HCT116 (cell line): ENCODE measurements at regions not wholly inside any gene's neighbourhood (a gene's known extent, or its start where the extent isn't known, plus 50 kb on each side); places are given as distances from the start of the nearest gene placed in this dataset.

Source experiments
- ATAC-seq: fragments of 200-7000 bp; cut with Tn5 transposase; 2 replicates; pipeline ENCODE4 v1.9.1; 2020; ENCODE audit warnings: mild to moderate bottlenecking, moderate library complexity
- BruUV-seq: library from RNA; stranded (reverse); fragments of 400-500 nt; replicated peaks from 2 replicates; lab custom pipeline; 2021; lab: Mats Ljungman, UMichigan
- CTCF ChIA-PET: fragments of 300-600 bp; sonication (Branson Sonifier 250); formaldehyde crosslinking; loops from one replicate; lab custom pipeline; 2021; ENCODE audit warnings: antibody characterized with exemption; lab: Charles Lee
- POLR2A ChIA-PET: fragments of 300-600, 350-600 bp; sonication (Branson Sonifier 250); formaldehyde crosslinking; loops from one replicate; lab custom pipeline; 2021; ENCODE audit warnings: antibody characterized with exemption; lab: Charles Lee
- RAD21 ChIA-PET, 2 experiments: fragments of 300-600 bp; sonication (Branson Sonifier 250); formaldehyde crosslinking; loops; one replicate each; lab custom pipeline; 2023; ENCODE audit warnings: low total read pairs in 2 of 2; ENCODE audit not compliant: uncharacterized antibody in 2 of 2, unreplicated experiment in 2 of 2, low non-redundant PET in 1 of 2; lab: Charles Lee
- DNase-seq: peaks from one replicate; pipeline ENCODE4 v3.0.0-alpha.2; 2010; ENCODE audit warnings: low read depth, low spot score
- H2AFZ ChIP-seq: fragments of 200-600 bp; shearing (Covaris generic), sonication (generic); 2 replicates; pipeline ENCODE4 v1.6.1; 2017; ENCODE audit warnings: low read depth, mixed run types, mixed read lengths, antibody characterized with exemption, low read length; ENCODE audit not compliant: poor library complexity, severe bottlenecking
- H3K27ac ChIP-seq: 2 replicates; pipeline ENCODE4 v1.5.1; 2012; ENCODE audit warnings: low read depth, low read length
- H3K27me3 ChIP-seq: fragments of 200-600 bp; sonication (generic); 2 replicates; pipeline ENCODE4 v1.6.1; 2016; ENCODE audit warnings: mixed run types, low read length, mixed read lengths; ENCODE audit not compliant: insufficient read depth
- H3K36me3 ChIP-seq, 2 experiments: fragments of 200-500 bp in 1 of 2; fragments of 200-600 bp in 1 of 2; sonication (Bioruptor generic) in 1 of 2; sonication (generic) in 1 of 2; 2 replicates each; pipeline versions ENCODE4 v1.5.1 to v1.6.1; 2014 to 2016; ENCODE audit warnings: low read length in 2 of 2, inconsistent platforms in 1 of 2, mixed read lengths in 1 of 2, mixed run types in 1 of 2; ENCODE audit not compliant: insufficient read depth in 2 of 2, control insufficient read depth in 1 of 2
- H3K4me1 ChIP-seq, 2 experiments: fragments of 200-600 bp in 1 of 2; sonication (generic) in 1 of 2; 2 replicates each; pipeline versions ENCODE4 v1.5.1 to v1.6.1; 2012 to 2017; ENCODE audit warnings: low read length in 2 of 2, inconsistent platforms in 1 of 2, mild to moderate bottlenecking in 1 of 2, mixed read lengths in 1 of 2, mixed run types in 1 of 2, moderate library complexity in 1 of 2; ENCODE audit not compliant: insufficient read depth in 2 of 2, control insufficient read depth in 1 of 2
- H3K4me2 ChIP-seq: fragments of 200-600 bp; sonication (generic); 2 replicates; pipeline ENCODE4 v1.6.1; 2017; ENCODE audit warnings: mixed run types, low read length, mixed read lengths
- H3K4me3 ChIP-seq, 2 experiments: fragments of 200-600 bp in 1 of 2; sonication (generic) in 1 of 2; replicated peaks in 1 of 2; 2 replicates each; pipeline ENCODE4 v1.5.1; 2011 to 2016; ENCODE audit warnings: low read length in 2 of 2, control low read depth in 1 of 2, low read depth in 1 of 2, mild to moderate bottlenecking in 1 of 2, mixed read lengths in 1 of 2, mixed run types in 1 of 2
- H3K79me2 ChIP-seq: fragments of 200-600 bp; sonication (generic); 2 replicates; pipeline ENCODE4 v1.6.1; 2017; ENCODE audit warnings: mild to moderate bottlenecking, mixed run types, low read length, moderate library complexity, mixed read lengths; ENCODE audit not compliant: insufficient read depth
- H3K9ac ChIP-seq: fragments of 200-600 bp; sonication (generic); 2 replicates; pipeline ENCODE4 v1.6.1; 2016; ENCODE audit warnings: low read length, mixed read lengths
- H3K9me2 ChIP-seq: fragments of 200-600 bp; sonication (generic), shearing (Covaris generic); 2 replicates; pipeline ENCODE4 v1.6.1; 2017; ENCODE audit warnings: mixed run types, mild to moderate bottlenecking, moderate library complexity; ENCODE audit not compliant: insufficient read depth
- H3K9me3 ChIP-seq, 2 experiments: fragments of 200-500 bp in 1 of 2; fragments of 200-600 bp in 1 of 2; sonication (Bioruptor generic) in 1 of 2; sonication (generic) in 1 of 2; 2 replicates each; pipeline ENCODE4 v1.6.1; 2014 to 2017; ENCODE audit warnings: low read length in 2 of 2, mixed read lengths in 2 of 2, inconsistent platforms in 1 of 2, low read depth in 1 of 2, mild to moderate bottlenecking in 1 of 2, mixed run types in 1 of 2, moderate library complexity in 1 of 2; ENCODE audit not compliant: control insufficient read depth in 1 of 2, insufficient read depth in 1 of 2
- H4K20me1 ChIP-seq: fragments of 200-600 bp; sonication (generic), shearing (Covaris generic); 2 replicates; pipeline ENCODE4 v1.6.1; 2017; ENCODE audit warnings: mixed run types, mild to moderate bottlenecking, moderate library complexity; ENCODE audit not compliant: insufficient read depth
- ATF3 ChIP-seq: IDR thresholded peaks from 2 replicates; pipeline ENCODE4 v1.6.1; 2012
- CEBPB ChIP-seq: IDR thresholded peaks from 2 replicates; pipeline ENCODE4 v1.6.1; 2012; ENCODE audit warnings: low read depth
- EGR1 ChIP-seq: IDR thresholded peaks from 2 replicates; pipeline ENCODE4 v1.6.1; 2012; ENCODE audit warnings: low read depth
- ELF1 ChIP-seq: IDR thresholded peaks from 2 replicates; pipeline ENCODE4 v1.6.1; 2012; ENCODE audit warnings: low read depth, borderline replicate concordance
- EZH2phosphoT487 ChIP-seq: fragments of 200-600 bp; IDR thresholded peaks from 2 replicates; pipeline ENCODE4 v1.6.1; 2018; ENCODE audit warnings: antibody characterized with exemption, borderline replicate concordance
- JUND ChIP-seq: IDR thresholded peaks from 2 replicates; pipeline ENCODE4 v1.6.1; 2012
- POLR2AphosphoS5 ChIP-seq: IDR thresholded peaks from 2 replicates; pipeline ENCODE4 v1.6.1; 2011; ENCODE audit warnings: mild to moderate bottlenecking, low read depth, low read length, moderate library complexity
- RAD21 ChIP-seq: IDR thresholded peaks from 2 replicates; pipeline ENCODE4 v1.6.1; 2012; ENCODE audit warnings: low read depth, mild to moderate bottlenecking
- REST ChIP-seq: IDR thresholded peaks from 2 replicates; pipeline ENCODE4 v1.6.1; 2012; ENCODE audit warnings: low read depth
- SIN3A ChIP-seq: IDR thresholded peaks from 2 replicates; pipeline ENCODE4 v1.6.1; 2012; ENCODE audit warnings: low read depth
- SRF ChIP-seq: IDR thresholded peaks from 2 replicates; pipeline ENCODE4 v1.6.1; 2012; ENCODE audit warnings: low read depth
- TCF7L2 ChIP-seq: IDR thresholded peaks from 2 replicates; pipeline ENCODE4 v1.7.0; 2011; ENCODE audit warnings: borderline replicate concordance, inconsistent platforms; ENCODE audit not compliant: insufficient read depth, insufficient read length; ENCODE audit errors: extremely low read depth
- ZBTB33 ChIP-seq: IDR thresholded peaks from 2 replicates; pipeline ENCODE4 v1.6.1; 2011; ENCODE audit warnings: mild to moderate bottlenecking, low read length, moderate library complexity; ENCODE audit not compliant: insufficient replicate concordance; ENCODE audit errors: extremely low read depth
- ZFX ChIP-seq: fragments of 450-650 bp; IDR thresholded peaks from 2 replicates; pipeline ENCODE4 v1.6.1; 2017
- ZNF274 ChIP-seq: fragments of 200-500 bp; sonication (Bioruptor generic); IDR thresholded peaks from 2 replicates; pipeline ENCODE4 v1.6.1; 2014; ENCODE audit warnings: mild to moderate bottlenecking, low read depth, low read length, inconsistent platforms
- intact Hi-C: fragments of 100-400 bp; cut with micrococcal nuclease; formaldehyde crosslinking; loops from 2 replicates; pipeline ENCODE4 v1.10.0; 2022

GRCh38 chr2:154546341-154546740 lies 152.2 kb upstream of the KCNJ3 start:
- ChIA-PET POLR2A (no interaction called here), CTCF (no interaction called here), RAD21 (no interaction called here)
- Histone ChIP-seq H3K79me2 (no peaks in the 10 kb centered on the region), H3K4me1 (no peaks in the 10 kb centered on the region), H4K20me1 (no peaks in the 10 kb centered on the region), H3K9me3 (no peaks in the 10 kb centered on the region; a peak in 1 of 4 replicates), H3K4me2 (no peak overlapping the region), H3K36me3 (no peaks in the 10 kb centered on the region), H3K9me2 (no peaks in the 10 kb centered on the region)
- no peak for TF ChIP-seq ZBTB33
- TF ChIP-seq, all 23 proteins: peak for 0
- BruUV-seq = no TSS peak
- Histone ChIP-seq H3K27me3 (no peaks in the 10 kb centered on the region), H3K9ac (no peak overlapping the region), H2AFZ (no peak overlapping the region), H3K27ac (no peak overlapping the region), H3K4me3 (no peak overlapping the region)
- DNase-seq = no peak
- intact Hi-C loops = no loop called here
- ATAC-seq = no peak

- no peaks in the 10 kb centered on the region for H4K20me1 ChIP-seq
- intact Hi-C loops = no loop called here
- H3K79me2 ChIP-seq = no peaks in the 10 kb centered on the region
- H3K4me2 ChIP-seq = no peak overlapping the region
- ATAC-seq (no peak), DNase-seq (no peak)
- H3K27me3 ChIP-seq = no peaks in the 10 kb centered on the region
- RAD21 ChIA-PET = no interaction called here
- H2AFZ ChIP-seq = no peak overlapping the region
- no peak overlapping the region for H3K9ac ChIP-seq
- CTCF ChIA-PET = no interaction called here
- H3K9me2 ChIP-seq = no peaks in the 10 kb centered on the region
- H3K9me3 ChIP-seq = no peaks in the 10 kb centered on the region; a peak in 1 of 4 replicates
- no TSS peak for BruUV-seq
- POLR2A ChIA-PET = no interaction called here
- no peaks in the 10 kb centered on the region for H3K36me3 ChIP-seq
- TF ChIP-seq POLR2AphosphoS5 (no peak), ZNF274 (no peak), EZH2phosphoT487 (no peak), CEBPB (no peak), RAD21 (no peak), SIN3A (no peak), EGR1 (no peak), ZFX (no peak), JUND (no peak), SRF (no peak), ATF3 (no peak), REST (no peak), TCF7L2 (no peak), ELF1 (no peak)
- no peaks in the 10 kb centered on the region for H3K4me1 ChIP-seq
- H3K4me3 ChIP-seq = no peak overlapping the region
- H3K27ac ChIP-seq = no peak overlapping the region
Measured at GRCh38 chr2:154549869-154550268, 148.6 kb upstream of the KCNJ3 start.
